ENCODE measurements at regions not wholly inside any gene's neighbourhood (a gene's known extent, or its start where the extent isn't known, plus 50 kb on each side); places are given as distances from the start of the nearest gene placed in this dataset.

DNA sequence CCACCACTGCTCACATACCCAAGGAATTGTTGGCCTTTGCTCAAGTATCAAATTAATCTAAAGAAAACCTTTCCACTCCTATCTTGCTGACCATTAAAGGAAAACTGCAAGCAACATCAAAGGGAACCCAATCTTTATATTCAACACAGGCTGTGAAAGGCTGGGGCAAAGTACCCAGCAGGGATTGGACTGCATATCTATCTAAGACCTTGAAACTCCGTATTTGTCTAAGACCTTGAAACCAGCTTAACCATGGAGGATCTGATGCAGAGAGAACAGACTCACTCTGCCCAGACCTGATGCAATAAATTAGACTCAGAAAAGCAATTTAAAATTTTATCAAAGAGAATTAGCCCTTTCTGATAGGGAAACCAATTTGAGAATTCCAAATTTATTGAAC is 102.2 kb downstream of the DIO2 start:
- H3K56ac ChIP-seq (ENCODE audit: insufficient read length, low read depth, low read length): no peak overlapping the region

More for the DNA sequence above, 102.2 kb downstream of the DIO2 start:
- H3K4me1 Mint-ChIP-seq: peaks cover 2 to 4% of the 10 kb centered on the region in 2 experiments
- H4K20me1 ChIP-seq (ENCODE audit: control insufficient read depth, insufficient read depth, insufficient read length): no peaks in the 10 kb centered on the region
- H3K23ac ChIP-seq (ENCODE audit: insufficient read length, low read depth, low read length): no peak overlapping the region
- no peak overlapping the region for H2AFZ ChIP-seq (ENCODE audit: low read length)
- no peaks in the 10 kb centered on the region for H3K27me3 ChIP-seq (ENCODE audit: insufficient read depth, low read length)
- H3K18ac ChIP-seq (ENCODE audit: insufficient read length, low read depth, low read length): no peak overlapping the region
- H2AK5ac ChIP-seq (ENCODE audit: insufficient read length, low read length): no peak overlapping the region
- no peak overlapping the region for H4K5ac ChIP-seq (ENCODE audit: insufficient read length, low read depth, low read length)
- H3K4me3 Mint-ChIP-seq: no peak overlapping the region
- no peak overlapping the region for H2BK5ac ChIP-seq (ENCODE audit: insufficient read length, low read length)
- no peak overlapping the region for H3K27ac Mint-ChIP-seq
- DNase-seq: no peak
- H3K9ac ChIP-seq (ENCODE audit: extremely low read depth, insufficient read length, low read length): no peak overlapping the region
- H2BK20ac ChIP-seq (ENCODE audit: low read depth, low read length, poor library complexity, severe bottlenecking): no peak overlapping the region
- H3K4me2 ChIP-seq (ENCODE audit: insufficient read depth, insufficient read length, low read length): no peak overlapping the region
- 0 out of 2 replicates have a peak, but pooled peaks cover 4% of the 10 kb centered on the region for H3K4me1 ChIP-seq (ENCODE audit: insufficient read depth, low read length)
- no peaks in the 10 kb centered on the region for H3K23me2 ChIP-seq (ENCODE audit: insufficient read length, low read depth, low read length, poor library complexity, severe bottlenecking)
- WGBS (ENCODE audit: extremely low coverage, insufficient read length, low lambda C conversion rate): no CpG with 5 or more reads among the region's 1 CpG
- no peak overlapping the region for H4K91ac ChIP-seq (ENCODE audit: insufficient read length, low read depth, low read length)
- H2BK15ac ChIP-seq (ENCODE audit: low read depth, low read length): no peak overlapping the region
- H3T11ph ChIP-seq (ENCODE audit: low read length): no peak overlapping the region
- H2BK120ac ChIP-seq (ENCODE audit: low read depth, low read length, poor library complexity, severe bottlenecking): no peak overlapping the region
- no peak overlapping the region for H3K27ac ChIP-seq (ENCODE audit: insufficient read length, low read depth, low read length)
- H2BK12ac ChIP-seq (ENCODE audit: insufficient read length, low read depth, low read length): no peak overlapping the region
- H3K79me1 ChIP-seq (ENCODE audit: insufficient read depth, low read depth, low read length, poor library complexity, severe bottlenecking): no peaks in the 10 kb centered on the region
- no peak overlapping the region for H4K8ac ChIP-seq (replicated peaks; ENCODE audit: insufficient read length, low read depth, low read length)
- no peaks in the 10 kb centered on the region for H3K27me3 Mint-ChIP-seq (ENCODE audit: low read depth)
- TF ChIP-seq, protein P1, sequence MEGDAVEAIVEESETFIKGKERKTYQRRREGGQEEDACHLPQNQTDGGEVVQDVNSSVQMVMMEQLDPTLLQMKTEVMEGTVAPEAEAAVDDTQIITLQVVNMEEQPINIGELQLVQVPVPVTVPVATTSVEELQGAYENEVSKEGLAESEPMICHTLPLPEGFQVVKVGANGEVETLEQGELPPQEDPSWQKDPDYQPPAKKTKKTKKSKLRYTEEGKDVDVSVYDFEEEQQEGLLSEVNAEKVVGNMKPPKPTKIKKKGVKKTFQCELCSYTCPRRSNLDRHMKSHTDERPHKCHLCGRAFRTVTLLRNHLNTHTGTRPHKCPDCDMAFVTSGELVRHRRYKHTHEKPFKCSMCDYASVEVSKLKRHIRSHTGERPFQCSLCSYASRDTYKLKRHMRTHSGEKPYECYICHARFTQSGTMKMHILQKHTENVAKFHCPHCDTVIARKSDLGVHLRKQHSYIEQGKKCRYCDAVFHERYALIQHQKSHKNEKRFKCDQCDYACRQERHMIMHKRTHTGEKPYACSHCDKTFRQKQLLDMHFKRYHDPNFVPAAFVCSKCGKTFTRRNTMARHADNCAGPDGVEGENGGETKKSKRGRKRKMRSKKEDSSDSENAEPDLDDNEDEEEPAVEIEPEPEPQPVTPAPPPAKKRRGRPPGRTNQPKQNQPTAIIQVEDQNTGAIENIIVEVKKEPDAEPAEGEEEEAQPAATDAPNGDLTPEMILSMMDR (conservative IDR thresholded peaks at IDR 0.05): no peak
- H3K4ac ChIP-seq (ENCODE audit: low read depth, low read length): no peak overlapping the region
- H3K14ac ChIP-seq (ENCODE audit: insufficient read depth, low read length): no peak overlapping the region
- H3K79me2 ChIP-seq (ENCODE audit: insufficient read depth, low read length): no peaks in the 10 kb centered on the region
- peaks cover 0 to 2% (median 0%) of the 10 kb centered on the region in 3 experiments; a peak in 1 of 7 replicates for H3K36me3 Mint-ChIP-seq (ENCODE audit: insufficient read depth in 1 of 3, low read depth in 3 of 3)
- H3K9me3 Mint-ChIP-seq: no peaks in the 10 kb centered on the region
- H3K9me3 ChIP-seq (ENCODE audit: control insufficient read depth, low read depth, low read length): no peaks in the 10 kb centered on the region

Data from H9 (cell line).